GM18868 (cell line): ENCODE measurements at regions not wholly inside any gene's neighbourhood (a gene's known extent, or its start where the extent isn't known, plus 50 kb on each side); places are given as distances from the start of the nearest gene placed in this dataset.
"Not testable (repeated sequence)": the region's sequence is repeated elsewhere in the genome, so short reads cannot be mapped to it uniquely, and the experiment has no call there.

Experiments used
- ATAC-seq: cut with Tn5 transposase; IDR thresholded peaks from one replicate; pipeline ENCODE4 v1.9.1; 2021; ENCODE audit warnings: mild to moderate bottlenecking, moderate library complexity; ENCODE audit not compliant: unreplicated experiment

DNA sequence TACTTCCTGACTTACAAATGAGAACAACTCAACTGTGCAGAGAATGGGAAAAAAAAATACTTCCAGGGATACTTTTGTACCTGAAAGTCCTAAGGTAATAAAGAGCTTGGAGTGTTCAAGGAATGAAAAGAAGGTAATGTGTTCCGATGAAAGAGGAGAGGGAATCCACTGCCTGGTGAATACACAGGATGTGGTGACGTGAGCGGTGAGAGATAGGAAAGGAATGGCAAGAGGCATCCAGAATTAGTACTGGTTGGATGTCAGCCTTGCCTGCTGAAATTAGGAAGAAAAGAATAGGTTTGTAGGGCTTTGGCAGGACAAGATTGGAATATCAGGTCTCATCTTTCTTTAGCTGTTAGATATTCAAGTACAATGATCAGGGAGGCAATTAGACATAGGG, 347.7 kb downstream of the POM121L12 start:
- ATAC-seq = no peak

DNA sequence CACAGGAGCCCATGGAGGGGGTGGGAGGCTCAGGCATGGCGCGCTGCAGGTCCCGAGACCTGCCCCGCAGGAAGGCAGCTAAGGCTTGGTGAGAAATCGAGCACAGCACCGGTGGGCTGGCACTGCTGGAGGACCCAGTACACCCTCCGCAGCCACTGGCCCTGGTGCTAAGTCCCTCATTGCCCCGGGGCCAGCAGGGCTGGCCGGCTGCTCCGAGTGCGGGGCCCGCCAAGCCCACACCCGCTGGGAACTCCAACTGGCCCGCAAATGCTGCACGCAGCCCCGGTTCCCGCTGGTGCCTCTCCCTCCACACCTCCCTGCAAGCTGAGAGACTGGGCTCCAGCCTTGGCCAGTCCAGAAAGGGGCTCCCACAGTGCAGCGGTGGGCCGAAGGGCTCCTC, 349.8 kb downstream of the POM121L12 start:
- not testable (repeated sequence) for ATAC-seq

DNA sequence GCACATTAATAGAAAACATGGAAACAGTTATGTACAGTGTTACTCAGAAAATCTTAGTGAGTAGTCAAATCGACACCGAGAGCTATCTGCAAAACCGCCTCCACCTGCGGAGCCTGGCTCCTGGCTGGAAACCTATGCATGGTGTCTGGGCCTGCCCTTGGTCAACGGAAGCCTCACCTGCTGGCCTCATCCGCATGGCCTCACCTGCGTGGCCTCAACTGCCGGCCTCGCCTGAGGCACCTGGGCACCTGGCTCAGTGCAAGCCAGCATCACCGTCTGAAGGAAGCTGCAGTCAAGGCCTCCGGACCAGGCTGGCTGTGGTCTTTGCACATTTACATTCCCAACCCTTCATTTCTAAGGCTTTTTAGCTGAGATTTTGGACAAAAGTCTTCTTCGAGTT, 352.1 kb downstream of the POM121L12 start:
- ATAC-seq = no peak

- ATAC-seq = no peak
These were observed 362.5 kb downstream of the POM121L12 start for GRCh38 chr7:53397911-53398310.

- no peak for ATAC-seq
These were observed 363.1 kb downstream of the POM121L12 start for GRCh38 chr7:53398566-53398965.

GRCh38 chr7:53413021-53413420, 377.6 kb downstream of the POM121L12 start:
- no peak for ATAC-seq

DNA sequence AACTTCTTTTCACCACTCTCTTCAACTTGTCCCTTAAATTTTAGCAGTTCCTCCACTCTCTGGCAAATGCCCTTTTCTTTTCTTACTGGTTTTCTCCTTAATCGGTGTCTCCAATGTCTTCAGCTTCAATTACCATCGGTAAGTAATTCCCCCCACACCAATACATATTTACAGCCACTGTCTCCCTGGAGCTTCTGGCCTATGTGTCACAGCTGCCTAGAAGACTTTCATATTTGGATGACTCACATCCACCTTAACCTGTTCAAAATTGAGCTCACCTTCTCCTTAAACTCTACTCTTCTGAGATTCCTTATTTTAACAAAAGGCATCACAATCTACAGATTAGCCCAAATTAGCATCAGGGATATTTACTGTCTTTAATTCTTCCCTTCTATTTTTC, 380.4 kb downstream of the POM121L12 start:
- no peak for ATAC-seq

GRCh38 chr7:53418834-53419482, 383.5 kb downstream of the POM121L12 start:
- ATAC-seq = no peak

- no peak for ATAC-seq
These were observed 385.1 kb downstream of the POM121L12 start for GRCh38 chr7:53420550-53420949.

GRCh38 chr7:53422291-53422690, 386.9 kb downstream of the POM121L12 start:
- ATAC-seq = no peak

GRCh38 chr7:53426145-53426750, 390.8 kb downstream of the POM121L12 start:
- ATAC-seq = no peak

DNA sequence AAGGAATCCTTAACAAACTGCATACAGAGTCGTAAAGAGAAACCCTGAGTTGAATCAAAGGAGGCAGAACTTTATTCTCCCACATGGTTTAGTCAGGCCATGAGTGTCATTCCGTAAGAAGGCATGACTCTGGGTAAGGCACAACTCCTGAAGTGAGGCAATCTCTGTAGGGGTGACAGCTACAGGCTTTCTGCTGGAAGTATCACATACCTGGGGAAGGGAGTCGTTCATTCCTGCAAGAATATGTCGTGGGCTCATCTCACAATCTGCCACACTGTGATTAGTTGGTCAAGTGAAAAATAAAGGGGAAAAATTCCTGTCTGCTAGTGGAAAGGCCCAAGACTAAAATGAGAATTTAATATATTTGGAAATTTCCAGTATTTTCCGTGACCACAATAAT, 392.6 kb downstream of the POM121L12 start:
- ATAC-seq = no peak

- ATAC-seq = no peak
These were observed 396.5 kb downstream of the POM121L12 start for GRCh38 chr7:53431901-53432300.

DNA sequence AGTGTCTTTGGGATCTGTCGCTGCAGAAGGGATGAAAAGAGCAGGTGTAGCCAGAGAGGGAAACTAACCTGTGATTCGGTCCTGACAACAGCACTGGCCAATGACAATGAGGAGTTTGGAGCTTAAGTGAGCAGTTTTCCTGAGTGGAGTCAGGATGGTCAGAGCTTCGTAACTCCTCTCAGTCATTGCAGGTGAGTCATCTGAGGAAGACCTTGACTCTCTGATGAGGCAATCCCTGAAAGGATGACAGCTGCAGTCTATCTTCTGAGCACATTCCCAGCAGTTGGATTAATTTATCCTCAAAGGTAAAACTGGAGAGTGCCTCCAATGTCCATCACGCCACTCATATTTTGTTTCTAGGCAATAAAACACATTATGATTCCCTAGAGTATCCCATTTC, 401.9 kb downstream of the POM121L12 start:
- no peak for ATAC-seq

- no peak for ATAC-seq
These were observed 410.7 kb downstream of the POM121L12 start for GRCh38 chr7:53446170-53446569.

DNA sequence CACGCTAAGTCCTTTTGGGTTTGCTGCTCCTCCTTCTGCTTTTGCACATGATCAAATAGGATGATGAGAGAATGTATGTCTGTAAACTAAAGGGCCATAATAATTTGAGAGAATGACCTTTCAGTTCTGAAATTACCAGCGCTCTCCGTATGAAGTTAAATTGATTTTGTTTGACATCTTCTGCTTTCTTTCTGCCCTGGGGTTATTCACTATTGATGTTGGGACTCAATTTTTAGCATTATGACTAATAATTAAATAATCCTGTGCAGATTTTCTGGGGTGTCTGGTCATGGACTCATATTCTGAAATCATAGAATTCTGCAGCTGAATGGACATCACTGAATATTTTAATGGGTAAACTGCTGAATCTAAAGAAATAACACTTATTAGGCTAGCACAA, 423.2 kb downstream of the POM121L12 start:
- no peak for ATAC-seq

DNA sequence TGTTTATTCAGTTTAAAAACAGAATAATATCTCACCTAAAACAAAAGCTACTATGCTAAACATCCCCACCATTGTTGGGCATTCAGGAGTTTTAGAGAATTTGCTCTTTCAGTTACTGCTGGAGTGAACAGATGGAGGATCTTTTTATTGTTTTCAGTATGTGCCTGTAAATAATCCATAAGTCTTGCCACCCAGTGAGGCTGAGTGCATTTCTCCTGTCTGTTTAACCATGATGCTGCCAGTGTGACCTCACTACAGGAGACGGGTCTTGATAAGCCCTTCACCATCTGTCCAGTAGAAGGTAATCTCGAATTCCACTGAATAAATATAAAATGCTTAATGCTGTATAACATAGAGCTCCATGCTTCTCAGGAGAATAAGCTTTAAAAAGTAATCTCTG, 430.9 kb downstream of the POM121L12 start:
- ATAC-seq = no peak

DNA sequence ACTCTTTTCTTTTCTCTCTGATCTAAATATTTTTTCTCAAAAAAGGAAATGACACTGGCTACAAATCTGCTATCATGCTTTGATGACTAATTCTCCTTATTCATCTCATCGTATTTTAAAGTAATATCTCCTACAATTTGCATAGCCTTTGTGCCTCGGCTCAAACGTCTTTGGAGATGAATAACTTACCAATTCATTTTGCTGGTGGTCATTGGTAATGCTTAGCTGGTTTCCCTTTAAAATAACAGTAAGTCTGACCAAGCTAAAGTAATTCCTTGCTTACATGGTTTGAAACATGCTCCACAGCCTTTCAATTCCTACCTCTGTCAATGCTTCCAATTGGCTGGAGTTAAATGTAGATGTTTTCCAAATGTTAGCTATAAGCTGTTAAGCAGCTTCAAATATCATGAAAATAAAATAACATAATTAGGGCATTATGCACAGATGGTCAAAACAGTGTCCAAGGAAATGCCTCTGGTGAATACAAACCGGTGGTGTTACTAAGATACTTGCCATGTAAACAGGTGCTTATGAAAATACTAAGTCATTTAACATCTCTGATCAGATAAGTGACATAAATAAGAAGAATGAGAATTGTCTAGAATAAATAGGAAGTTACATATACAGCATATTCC, 435.0 kb downstream of the POM121L12 start:
- no peak for ATAC-seq

DNA sequence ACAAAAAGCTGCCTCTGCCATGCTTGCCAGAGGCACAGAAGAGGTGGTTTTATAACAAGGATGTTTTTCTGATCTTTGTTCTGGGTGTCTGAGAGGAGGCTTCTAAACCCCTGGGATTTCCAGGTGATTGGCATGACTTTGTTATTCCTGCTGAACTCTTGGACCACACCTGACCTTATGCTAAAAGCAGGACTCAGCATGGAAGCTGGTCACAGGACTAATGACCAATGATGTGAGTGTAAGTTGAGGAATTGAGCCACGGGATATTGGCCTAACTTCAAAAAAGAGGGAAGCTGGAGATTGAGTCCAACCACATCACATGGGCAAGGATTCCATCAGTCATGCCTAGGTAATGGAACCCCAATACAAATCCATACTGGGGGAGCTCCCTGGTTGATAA, 437.9 kb downstream of the POM121L12 start:
- ATAC-seq = no peak

DNA sequence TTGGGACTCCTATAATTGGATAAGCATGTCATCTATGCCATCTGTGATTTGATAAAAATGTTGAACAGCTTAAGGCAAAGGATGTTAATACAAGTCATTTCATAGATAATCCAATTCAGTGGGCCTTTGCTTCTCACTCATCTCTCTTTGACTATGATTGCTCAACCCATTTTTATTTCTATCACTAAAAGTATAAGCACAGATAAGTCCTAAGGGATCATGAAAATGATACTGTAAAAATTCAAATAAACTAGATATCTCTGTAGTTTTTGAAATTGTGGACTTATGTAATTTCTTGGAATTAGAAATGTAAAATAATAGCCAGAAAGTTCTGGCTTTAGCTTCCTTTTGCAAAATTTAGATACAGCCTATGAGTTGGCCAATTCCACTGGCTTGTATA, 440.3 kb downstream of the POM121L12 start:
- no peak for ATAC-seq

GRCh38 chr7:53476566-53476965, 441.1 kb downstream of the POM121L12 start:
- no peak for ATAC-seq

GRCh38 chr7:53485354-53485753, 449.9 kb downstream of the POM121L12 start:
- ATAC-seq = no peak
